ENCODE measurements at regions not wholly inside any gene's neighbourhood (a gene's known extent, or its start where the extent isn't known, plus 50 kb on each side); places are given as distances from the start of the nearest gene placed in this dataset.
"Not testable (repeated sequence)": the region's sequence is repeated elsewhere in the genome, so short reads cannot be mapped to it uniquely, and the experiment has no call there.

- TF ChIP-seq, protein P1, sequence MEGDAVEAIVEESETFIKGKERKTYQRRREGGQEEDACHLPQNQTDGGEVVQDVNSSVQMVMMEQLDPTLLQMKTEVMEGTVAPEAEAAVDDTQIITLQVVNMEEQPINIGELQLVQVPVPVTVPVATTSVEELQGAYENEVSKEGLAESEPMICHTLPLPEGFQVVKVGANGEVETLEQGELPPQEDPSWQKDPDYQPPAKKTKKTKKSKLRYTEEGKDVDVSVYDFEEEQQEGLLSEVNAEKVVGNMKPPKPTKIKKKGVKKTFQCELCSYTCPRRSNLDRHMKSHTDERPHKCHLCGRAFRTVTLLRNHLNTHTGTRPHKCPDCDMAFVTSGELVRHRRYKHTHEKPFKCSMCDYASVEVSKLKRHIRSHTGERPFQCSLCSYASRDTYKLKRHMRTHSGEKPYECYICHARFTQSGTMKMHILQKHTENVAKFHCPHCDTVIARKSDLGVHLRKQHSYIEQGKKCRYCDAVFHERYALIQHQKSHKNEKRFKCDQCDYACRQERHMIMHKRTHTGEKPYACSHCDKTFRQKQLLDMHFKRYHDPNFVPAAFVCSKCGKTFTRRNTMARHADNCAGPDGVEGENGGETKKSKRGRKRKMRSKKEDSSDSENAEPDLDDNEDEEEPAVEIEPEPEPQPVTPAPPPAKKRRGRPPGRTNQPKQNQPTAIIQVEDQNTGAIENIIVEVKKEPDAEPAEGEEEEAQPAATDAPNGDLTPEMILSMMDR (conservative IDR thresholded peaks at IDR 0.05 in 1 of 2, IDR thresholded peaks at IDR 0.05 in 1 of 2; ENCODE audit: extremely low read depth in 1 of 2, insufficient read depth in 1 of 2, low read depth in 1 of 2, low read length in 2 of 2) = not testable (repeated sequence)
- not testable (repeated sequence) for TF ChIP-seq EZH2 (IDR thresholded peaks at IDR 0.05; ENCODE audit: borderline replicate concordance, low read length)
Measured at GRCh38 chrX:63179852-63180251, 171.3 kb downstream of the SPIN4 start.

All from mammary epithelial cell (primary cell).